ENCODE measurements at regions not wholly inside any gene's neighbourhood (a gene's known extent, or its start where the extent isn't known, plus 50 kb on each side); places are given as distances from the start of the nearest gene placed in this dataset.

DNA sequence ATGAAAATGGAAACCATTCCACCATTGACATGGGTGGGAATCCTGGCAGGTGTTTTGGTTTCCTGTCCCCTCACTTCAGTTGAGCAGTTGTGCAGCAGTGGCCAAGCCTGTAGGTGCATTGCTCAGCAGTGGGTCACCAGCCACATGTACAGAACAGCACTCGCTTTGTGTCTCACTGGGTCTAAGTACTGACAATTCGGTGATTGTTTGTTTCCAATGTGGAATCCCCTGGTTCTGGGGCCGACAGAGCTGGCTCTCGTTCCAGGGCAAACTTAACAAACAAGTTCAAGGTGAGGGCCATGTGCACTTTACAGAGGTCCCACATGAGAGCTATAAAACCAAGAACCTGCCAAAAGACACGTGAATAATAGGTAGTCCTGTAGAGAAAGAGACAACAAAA, 54.1 kb upstream of the SPATA13 start:
- DNase-seq: no peak
- H3K27me3 ChIP-seq (ENCODE audit: insufficient read depth, low read depth, severe bottlenecking): no peaks in the 10 kb centered on the region
- no peak overlapping the region for H3K27ac ChIP-seq
- no peaks in the 10 kb centered on the region for H3K9me3 ChIP-seq (ENCODE audit: severe bottlenecking)
- no peak overlapping the region for H3K4me3 ChIP-seq (ENCODE audit: low read depth, low read length)
- no peaks in the 10 kb centered on the region for H3K36me3 ChIP-seq
- TF ChIP-seq, protein P1, sequence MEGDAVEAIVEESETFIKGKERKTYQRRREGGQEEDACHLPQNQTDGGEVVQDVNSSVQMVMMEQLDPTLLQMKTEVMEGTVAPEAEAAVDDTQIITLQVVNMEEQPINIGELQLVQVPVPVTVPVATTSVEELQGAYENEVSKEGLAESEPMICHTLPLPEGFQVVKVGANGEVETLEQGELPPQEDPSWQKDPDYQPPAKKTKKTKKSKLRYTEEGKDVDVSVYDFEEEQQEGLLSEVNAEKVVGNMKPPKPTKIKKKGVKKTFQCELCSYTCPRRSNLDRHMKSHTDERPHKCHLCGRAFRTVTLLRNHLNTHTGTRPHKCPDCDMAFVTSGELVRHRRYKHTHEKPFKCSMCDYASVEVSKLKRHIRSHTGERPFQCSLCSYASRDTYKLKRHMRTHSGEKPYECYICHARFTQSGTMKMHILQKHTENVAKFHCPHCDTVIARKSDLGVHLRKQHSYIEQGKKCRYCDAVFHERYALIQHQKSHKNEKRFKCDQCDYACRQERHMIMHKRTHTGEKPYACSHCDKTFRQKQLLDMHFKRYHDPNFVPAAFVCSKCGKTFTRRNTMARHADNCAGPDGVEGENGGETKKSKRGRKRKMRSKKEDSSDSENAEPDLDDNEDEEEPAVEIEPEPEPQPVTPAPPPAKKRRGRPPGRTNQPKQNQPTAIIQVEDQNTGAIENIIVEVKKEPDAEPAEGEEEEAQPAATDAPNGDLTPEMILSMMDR (IDR thresholded peaks at IDR 0.05; ENCODE audit: low read depth, low read length): no peak

DNA sequence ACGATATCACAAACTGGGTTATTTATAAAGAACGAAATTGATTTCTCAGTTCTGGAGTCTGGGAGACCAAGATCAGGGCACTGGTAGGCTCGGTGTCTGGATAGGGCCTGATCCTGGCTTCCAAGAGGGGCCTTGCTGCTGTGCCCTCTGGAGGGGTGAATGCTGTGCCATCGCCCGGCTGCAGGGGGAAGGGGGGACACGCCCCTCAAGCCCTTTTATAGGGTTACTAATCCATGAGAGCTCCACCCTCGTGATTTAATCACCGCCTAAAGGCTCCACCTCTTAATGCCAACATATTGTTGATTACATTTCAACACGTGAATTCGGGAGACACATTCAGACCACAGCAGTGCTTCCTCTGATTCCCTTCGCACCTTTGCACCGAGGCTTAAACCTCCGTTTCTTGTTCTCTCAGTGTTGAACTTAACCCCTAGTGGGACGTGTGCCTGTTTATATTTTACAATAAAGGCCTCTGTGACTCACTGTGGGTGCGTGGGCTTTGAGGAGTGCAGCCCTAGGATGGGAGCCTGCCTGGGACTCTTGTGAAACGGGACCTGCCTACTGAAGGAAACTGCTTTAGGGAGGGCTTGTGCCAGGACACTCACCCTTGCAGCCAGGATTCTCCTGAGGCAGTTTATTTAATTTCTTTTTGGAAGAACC, 52.4 kb upstream of the SPATA13 start:
- Histone ChIP-seq H3K27me3 (ENCODE audit: insufficient read depth, low read depth, severe bottlenecking) (no peaks in the 10 kb centered on the region), H3K9me3 (ENCODE audit: severe bottlenecking) (no peaks in the 10 kb centered on the region), H3K4me3 (ENCODE audit: low read depth, low read length) (no peak overlapping the region), H3K36me3 (no peaks in the 10 kb centered on the region), H3K27ac (no peak overlapping the region)
- DNase-seq: no peak
- TF ChIP-seq, protein P1 (IDR thresholded peaks at IDR 0.05; ENCODE audit: low read depth, low read length): no peak

DNA sequence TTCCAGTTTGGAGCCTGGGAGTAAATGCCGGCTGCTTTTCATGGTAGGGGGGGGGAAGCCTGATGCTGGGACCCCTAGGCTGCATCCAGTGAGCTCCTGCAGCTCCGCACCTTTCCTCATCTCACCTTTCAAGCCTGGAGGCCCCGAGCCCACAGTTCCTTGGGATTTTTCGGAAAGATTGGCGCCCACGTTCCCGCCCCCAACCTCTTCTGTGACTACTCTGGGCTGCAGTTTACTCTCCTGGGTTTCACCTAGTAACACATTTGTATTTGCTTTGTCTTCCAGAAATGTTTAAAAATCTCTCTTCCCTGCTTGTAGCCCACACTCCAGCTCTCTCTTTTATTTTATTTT, 51.9 kb upstream of the SPATA13 start:
- Histone ChIP-seq H3K36me3 (no peaks in the 10 kb centered on the region), H3K27ac (no peak overlapping the region), H3K27me3 (ENCODE audit: insufficient read depth, low read depth, severe bottlenecking) (no peaks in the 10 kb centered on the region), H3K4me3 (ENCODE audit: low read depth, low read length) (no peak overlapping the region), H3K9me3 (ENCODE audit: severe bottlenecking) (no peaks in the 10 kb centered on the region)
- TF ChIP-seq, protein P1 (IDR thresholded peaks at IDR 0.05; ENCODE audit: low read depth, low read length): no peak
- DNase-seq: no peak

DNA sequence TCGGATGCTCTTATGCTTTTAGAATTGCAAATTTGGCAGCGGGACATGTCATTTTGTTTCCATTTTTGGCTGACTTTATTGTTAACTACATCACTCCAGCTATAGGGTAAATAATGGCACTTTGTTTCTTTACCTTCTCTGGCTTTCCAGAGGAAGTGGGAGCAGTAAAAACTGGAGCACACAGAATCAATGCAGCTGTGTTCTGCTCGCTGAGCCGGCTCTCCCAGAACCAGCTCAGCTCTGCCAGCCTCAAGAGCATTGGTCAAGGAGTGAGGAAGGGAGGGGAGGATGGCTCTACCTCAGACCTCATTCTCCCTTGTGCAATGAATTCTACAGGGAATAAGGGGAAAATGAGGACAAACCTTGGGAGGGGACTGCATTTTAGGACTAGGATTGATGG, 50.5 kb upstream of the SPATA13 start:
- no peak for DNase-seq
- Histone ChIP-seq H3K27ac (no peak overlapping the region), H3K4me3 (ENCODE audit: low read depth, low read length) (no peak overlapping the region), H3K36me3 (no peaks in the 10 kb centered on the region), H3K27me3 (ENCODE audit: insufficient read depth, low read depth, severe bottlenecking) (no peaks in the 10 kb centered on the region), H3K9me3 (ENCODE audit: severe bottlenecking) (no peaks in the 10 kb centered on the region)
- TF ChIP-seq, protein P1 (IDR thresholded peaks at IDR 0.05; ENCODE audit: low read depth, low read length): no peak
